C4-2B (cell line): ENCODE measurements at regions not wholly inside any gene's neighbourhood (a gene's known extent, or its start where the extent isn't known, plus 50 kb on each side); places are given as distances from the start of the nearest gene placed in this dataset.

Source experiments
- CTCF ChIP-seq: fragments of 450-650 bp; conservative IDR thresholded peaks from 2 replicates; pipeline ENCODE4 v1.5.1; 2017; ENCODE audit warnings: mild to moderate bottlenecking
- ZFX ChIP-seq: fragments of 450-650 bp; IDR thresholded peaks from 2 replicates; pipeline ENCODE4 v1.6.1; 2017

- TF ChIP-seq CTCF (no peak), ZFX (no peak)
These were observed 674.3 kb downstream of the STK39 start for GRCh38 chr2:167572883-167573619.
